Astrocyte (in vitro differentiated cells and primary cell): ENCODE measurements at regions not wholly inside any gene's neighbourhood (a gene's known extent, or its start where the extent isn't known, plus 50 kb on each side); places are given as distances from the start of the nearest gene placed in this dataset.

Experiments
- DNase-seq: peaks from one replicate; pipeline ENCODE4 v3.0.0-alpha.2; 2010; ENCODE audit warnings: low read depth
- FAIRE-seq: peaks from 2 replicates; lab custom pipeline; 2011; peaks lifted over from hg19 to GRCh38; lab: Jason Lieb, UNC
- H2AFZ ChIP-seq: 2 replicates; pipeline ENCODE4 v1.6.0; 2012; ENCODE audit warnings: low read depth, low read length, inconsistent platforms
- H3K27ac ChIP-seq: 2 replicates; pipeline ENCODE4 v1.5.1; 2011; ENCODE audit warnings: low read depth, low read length, inconsistent platforms
- H3K27me3 ChIP-seq: 2 replicates; pipeline ENCODE4 v1.6.0; 2011; ENCODE audit warnings: low read length, inconsistent platforms; ENCODE audit not compliant: insufficient read depth
- H3K36me3 ChIP-seq: 2 replicates; pipeline ENCODE4 v1.5.1; 2011; ENCODE audit warnings: low read length, inconsistent platforms; ENCODE audit not compliant: insufficient read depth
- H3K4me1 ChIP-seq: 2 replicates; pipeline ENCODE4 v1.5.1; 2011; ENCODE audit warnings: low read length, inconsistent platforms; ENCODE audit not compliant: insufficient read depth
- H3K4me2 ChIP-seq: 2 replicates; pipeline ENCODE4 v1.6.0; 2012; ENCODE audit warnings: low read length, inconsistent platforms
- H3K4me3 ChIP-seq: 2 replicates; pipeline ENCODE4 v1.5.1; 2011; ENCODE audit warnings: low read depth, mild to moderate bottlenecking, low read length, inconsistent platforms; ENCODE audit not compliant: insufficient read depth
- H3K79me2 ChIP-seq: 2 replicates; pipeline ENCODE4 v1.6.0; 2012; ENCODE audit warnings: mild to moderate bottlenecking, low read length, inconsistent platforms; ENCODE audit not compliant: insufficient read depth
- H3K9ac ChIP-seq: 2 replicates; pipeline ENCODE4 v1.6.0; 2012; ENCODE audit warnings: mild to moderate bottlenecking, low read length, inconsistent platforms
- H3K9me3 ChIP-seq: 2 replicates; pipeline ENCODE4 v1.5.1; 2012; ENCODE audit warnings: low read depth, mild to moderate bottlenecking, low read length, inconsistent platforms; ENCODE audit not compliant: insufficient read depth
- H4K20me1 ChIP-seq: 2 replicates; pipeline ENCODE4 v1.6.0; 2012; ENCODE audit warnings: low read length, inconsistent platforms; ENCODE audit not compliant: insufficient read depth
- H3K27ac Mint-ChIP-seq: one replicate; pipeline ENCODE4 v1.8.0; 2021; ENCODE audit warnings: mild to moderate bottlenecking, mixed read lengths; ENCODE audit not compliant: unreplicated experiment
- H3K27me3 Mint-ChIP-seq: one replicate; pipeline ENCODE4 v1.8.0; 2021; ENCODE audit warnings: low read depth, mixed read lengths; ENCODE audit not compliant: unreplicated experiment
- H3K36me3 Mint-ChIP-seq: one replicate; pipeline ENCODE4 v1.8.0; 2021; ENCODE audit warnings: low read depth, mixed read lengths; ENCODE audit not compliant: unreplicated experiment
- H3K4me1 Mint-ChIP-seq: one replicate; pipeline ENCODE4 v1.8.0; 2021; ENCODE audit warnings: low read depth, mixed read lengths; ENCODE audit not compliant: unreplicated experiment
- H3K4me3 Mint-ChIP-seq: one replicate; pipeline ENCODE4 v1.8.0; 2021; ENCODE audit warnings: mild to moderate bottlenecking, moderate library complexity, mixed read lengths; ENCODE audit not compliant: unreplicated experiment
- H3K9me3 Mint-ChIP-seq: one replicate; pipeline ENCODE4 v1.8.0; 2021; ENCODE audit warnings: mild to moderate bottlenecking, mixed read lengths; ENCODE audit not compliant: unreplicated experiment
- CTCF ChIP-seq: IDR thresholded peaks from 2 replicates; pipeline ENCODE4 v1.5.1; 2011; ENCODE audit warnings: low read depth, mild to moderate bottlenecking, inconsistent platforms, low read length, moderate library complexity; ENCODE audit not compliant: insufficient read depth
- EZH2 ChIP-seq: IDR thresholded peaks from 2 replicates; pipeline ENCODE4 v1.6.1; 2012; ENCODE audit warnings: mild to moderate bottlenecking, low read length, inconsistent platforms; ENCODE audit not compliant: insufficient read depth

GRCh38 chr6:166241974-166242373, 66.2 kb downstream of the PRR18 start:
- H3K27me3 ChIP-seq: peaks cover 9% of the 10 kb centered on the region
- no peaks in the 10 kb centered on the region for H3K9me3 Mint-ChIP-seq
- FAIRE-seq: no peak
- H3K27ac Mint-ChIP-seq: no peak overlapping the region
- H3K4me3 ChIP-seq: no peak overlapping the region
- no peak for DNase-seq
- H3K36me3 Mint-ChIP-seq: no peaks in the 10 kb centered on the region
- H3K9ac ChIP-seq: no peak overlapping the region
- peaks cover 46% of the 10 kb centered on the region for H3K27me3 Mint-ChIP-seq
- no peaks in the 10 kb centered on the region for H3K36me3 ChIP-seq
- H4K20me1 ChIP-seq: no peaks in the 10 kb centered on the region
- no peaks in the 10 kb centered on the region for H3K4me1 ChIP-seq
- H3K4me2 ChIP-seq: no peak overlapping the region
- H3K4me3 Mint-ChIP-seq: no peak overlapping the region
- no peaks in the 10 kb centered on the region for H3K79me2 ChIP-seq
- no peak overlapping the region for H2AFZ ChIP-seq
- H3K27ac ChIP-seq: no peak overlapping the region
- TF ChIP-seq CTCF (no peak), EZH2 (no peak)
- H3K9me3 ChIP-seq: no peaks in the 10 kb centered on the region
- H3K4me1 Mint-ChIP-seq: no peaks in the 10 kb centered on the region

GRCh38 chr6:166240889-166241288, 67.3 kb downstream of the PRR18 start:
- H3K4me2 ChIP-seq: no peak overlapping the region
- H3K4me3 ChIP-seq: no peak overlapping the region
- Mint-ChIP-seq H3K9me3 (no peaks in the 10 kb centered on the region), H3K27ac (no peak overlapping the region), H3K4me1 (no peaks in the 10 kb centered on the region), H3K27me3 (peaks cover 49% of the 10 kb centered on the region), H3K4me3 (no peak overlapping the region), H3K36me3 (no peaks in the 10 kb centered on the region)
- H3K4me1 ChIP-seq: no peaks in the 10 kb centered on the region
- no peak overlapping the region for H3K27ac ChIP-seq
- no peaks in the 10 kb centered on the region for H3K36me3 ChIP-seq
- no peaks in the 10 kb centered on the region for H4K20me1 ChIP-seq
- no peaks in the 10 kb centered on the region for H3K79me2 ChIP-seq
- no peak overlapping the region for H2AFZ ChIP-seq
- TF ChIP-seq EZH2 (no peak), CTCF (no peak)
- FAIRE-seq (no peak), DNase-seq (no peak)
- H3K9ac ChIP-seq: no peak overlapping the region
- H3K27me3 ChIP-seq: peaks cover 6% of the 10 kb centered on the region
- H3K9me3 ChIP-seq: no peaks in the 10 kb centered on the region

- H3K27ac Mint-ChIP-seq: no peak overlapping the region
- H3K27me3 Mint-ChIP-seq: peaks cover 43% of the 10 kb centered on the region
- FAIRE-seq: no peak
These were observed 70.0 kb upstream of the TBXT start for GRCh38 chr6:166237617-166238016.

More at GRCh38 chr6:166237617-166238016, 70.0 kb upstream of the TBXT start:
- H3K27ac ChIP-seq: no peak overlapping the region
- no peaks in the 10 kb centered on the region for H4K20me1 ChIP-seq
- no peaks in the 10 kb centered on the region for H3K9me3 Mint-ChIP-seq
- no peak overlapping the region for H3K4me3 Mint-ChIP-seq
- H3K9ac ChIP-seq: no peak overlapping the region
- no peaks in the 10 kb centered on the region for H3K36me3 Mint-ChIP-seq
- H3K4me1 Mint-ChIP-seq: no peaks in the 10 kb centered on the region
- TF ChIP-seq EZH2: no peak
- no peak for TF ChIP-seq CTCF
- no peaks in the 10 kb centered on the region for H3K9me3 ChIP-seq
- no peaks in the 10 kb centered on the region for H3K79me2 ChIP-seq
- no peaks in the 10 kb centered on the region for H3K36me3 ChIP-seq
- no peak overlapping the region for H2AFZ ChIP-seq
- H3K27me3 ChIP-seq: peaks cover 6% of the 10 kb centered on the region
- no peak overlapping the region for H3K4me3 ChIP-seq
- peak; percentile 14 for DNase-seq
- H3K4me2 ChIP-seq: no peak overlapping the region
- no peaks in the 10 kb centered on the region for H3K4me1 ChIP-seq
